HG02759 (cell line): ENCODE measurements at regions not wholly inside any gene's neighbourhood (a gene's known extent, or its start where the extent isn't known, plus 50 kb on each side); places are given as distances from the start of the nearest gene placed in this dataset.
"Not testable (repeated sequence)": the region's sequence is repeated elsewhere in the genome, so short reads cannot be mapped to it uniquely, and the experiment has no call there.

Source experiments
- ATAC-seq: cut with Tn5 transposase; IDR thresholded peaks from one replicate; pipeline ENCODE4 v1.9.1; 2021; ENCODE audit warnings: mild to moderate bottlenecking, moderate library complexity; ENCODE audit not compliant: unreplicated experiment

DNA sequence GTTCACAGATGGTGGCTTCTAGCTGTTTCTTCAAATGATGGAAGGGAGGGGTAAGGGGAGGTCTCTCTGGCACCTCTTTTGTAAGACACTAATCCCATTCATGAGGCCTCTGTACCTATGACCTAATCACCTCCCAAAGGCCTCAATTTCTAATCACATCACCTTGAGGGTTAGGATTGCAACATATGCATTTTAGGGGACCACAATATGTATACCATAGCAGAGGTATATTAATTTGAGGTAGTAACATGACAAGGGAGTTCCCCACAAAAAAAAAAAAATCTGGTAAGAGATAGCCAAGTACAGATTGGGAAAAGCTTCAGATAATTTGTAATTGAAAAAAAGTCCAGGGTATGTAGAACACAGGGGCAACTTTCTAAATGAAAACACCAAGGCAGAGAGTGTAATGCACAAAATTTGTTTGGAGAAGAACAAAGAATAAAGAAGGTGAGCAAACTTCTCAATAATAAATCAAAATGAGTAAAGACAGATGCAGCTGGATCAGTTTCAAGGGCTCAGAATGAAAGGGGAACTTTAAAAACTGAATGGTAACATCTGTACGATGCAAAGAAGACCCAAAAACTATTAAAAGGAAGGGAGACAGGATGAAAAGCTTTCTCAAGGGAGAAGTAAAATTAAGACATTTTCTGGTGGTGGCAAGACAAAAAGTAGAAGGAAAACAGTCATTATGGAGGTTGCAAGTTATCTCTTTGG lies 125.5 kb upstream of the DCN start:
- ATAC-seq = no peak

DNA sequence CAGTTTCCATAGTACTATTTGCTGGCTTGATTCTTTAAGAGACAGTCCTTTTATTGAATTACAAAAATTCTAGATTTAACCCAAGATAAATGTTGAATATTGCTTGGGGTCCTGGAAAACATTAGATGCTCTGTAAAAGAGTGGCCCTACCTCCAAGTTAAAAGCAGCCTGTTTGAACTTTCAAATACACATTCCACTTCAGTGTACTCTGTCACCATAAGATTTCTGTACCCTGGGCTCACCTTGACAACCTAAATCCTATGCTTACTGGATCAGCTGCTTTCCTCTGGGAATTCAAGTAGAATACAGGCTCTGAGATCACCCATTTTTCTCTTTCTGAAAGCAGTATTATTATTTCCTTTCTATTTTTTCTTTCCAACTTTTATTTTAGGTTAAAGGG lies 107.7 kb upstream of the DCN start:
- no peak for ATAC-seq

DNA sequence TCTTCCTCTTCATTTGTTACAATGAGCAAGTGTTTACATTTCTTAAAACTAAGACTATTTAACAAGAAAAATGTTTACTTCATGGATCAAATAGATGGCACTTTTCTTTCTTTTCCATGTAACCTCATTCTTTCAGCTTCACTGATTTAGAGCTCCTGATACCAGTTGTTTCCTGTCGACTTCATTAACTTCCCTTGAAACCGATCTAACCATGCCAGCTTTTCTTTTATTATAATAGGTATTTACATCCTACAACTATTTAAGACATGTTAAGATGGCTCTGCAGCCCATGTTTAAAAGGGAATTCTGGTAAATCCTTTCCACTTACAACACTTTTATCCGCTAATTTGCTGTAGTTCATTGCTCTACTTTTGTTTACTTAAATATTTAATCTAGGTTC lies 107.3 kb upstream of the DCN start:
- no peak for ATAC-seq

DNA sequence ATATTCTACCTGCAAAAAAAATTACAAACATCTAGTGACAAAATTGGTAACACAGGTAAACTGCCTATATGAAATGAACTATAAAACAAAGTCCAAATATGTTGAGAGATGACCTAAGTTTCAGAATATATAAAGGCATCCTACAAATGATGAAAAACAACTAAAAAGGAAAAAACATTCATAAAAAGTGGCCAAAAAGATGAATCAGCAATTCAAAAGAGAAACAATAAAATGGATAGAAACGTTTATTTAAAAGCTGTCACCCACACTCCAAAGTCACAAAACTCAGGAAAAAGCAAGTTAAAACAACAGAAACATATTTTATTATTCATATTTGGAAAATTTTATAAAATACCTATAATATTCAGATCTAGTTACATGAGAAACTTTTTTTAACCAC lies 106.5 kb upstream of the DCN start:
- no peak for ATAC-seq

DNA sequence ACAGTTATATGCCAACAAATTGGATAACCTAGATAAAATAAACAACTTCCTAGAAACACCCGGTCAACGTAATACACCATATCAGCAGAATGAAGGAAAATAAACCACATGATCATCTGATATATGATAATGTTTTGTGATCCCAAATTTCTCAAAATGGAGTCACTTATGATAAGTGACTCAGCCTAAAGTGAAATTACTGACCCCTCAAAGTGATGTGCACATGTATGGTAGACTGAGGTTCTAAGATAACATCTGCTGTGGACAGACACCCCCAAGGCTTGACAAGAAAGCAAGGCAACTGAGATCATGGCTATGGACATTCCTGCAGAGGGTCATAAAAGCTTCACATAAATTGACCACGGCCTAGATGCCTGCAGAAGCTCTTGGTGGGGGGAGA lies 105.1 kb upstream of the DCN start:
- no peak for ATAC-seq

DNA sequence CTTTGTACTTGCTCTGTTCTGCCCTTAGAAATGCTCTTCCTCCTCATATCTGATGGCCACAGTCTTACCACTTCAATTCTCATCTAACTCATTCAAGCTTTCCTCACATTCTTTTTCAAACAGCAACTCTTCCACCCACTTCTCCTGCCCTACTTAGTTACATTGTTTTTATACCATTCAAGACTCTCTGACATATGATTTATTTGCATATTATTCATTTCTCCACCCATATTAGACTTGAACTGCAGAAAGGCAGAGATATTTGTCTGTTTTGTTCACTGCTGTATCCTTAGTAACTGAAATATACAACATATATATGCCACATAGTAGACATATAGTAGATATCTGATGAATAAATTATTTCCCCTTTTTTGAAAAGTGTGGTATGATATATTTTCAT lies 95.5 kb upstream of the DCN start:
- ATAC-seq = no peak

DNA sequence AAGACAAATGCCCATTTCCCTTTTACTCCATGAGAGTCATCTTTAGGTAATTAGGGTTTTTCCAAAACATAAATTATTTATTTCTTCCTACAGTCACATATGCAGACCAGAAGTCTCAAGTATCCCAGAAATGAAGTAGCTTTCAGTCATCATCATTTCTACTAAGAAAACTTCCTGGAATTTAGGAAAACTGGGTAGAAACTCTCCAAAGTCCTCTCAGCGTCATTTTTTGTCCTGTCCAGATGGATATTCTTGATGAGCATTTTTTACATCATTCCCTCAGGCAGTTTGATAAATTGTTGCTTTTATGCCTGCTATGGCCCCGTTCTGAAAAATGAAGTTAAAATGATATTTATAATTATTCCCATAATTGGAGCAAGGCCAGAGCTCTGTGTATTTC lies 93.9 kb upstream of the DCN start:
- no peak for ATAC-seq

DNA sequence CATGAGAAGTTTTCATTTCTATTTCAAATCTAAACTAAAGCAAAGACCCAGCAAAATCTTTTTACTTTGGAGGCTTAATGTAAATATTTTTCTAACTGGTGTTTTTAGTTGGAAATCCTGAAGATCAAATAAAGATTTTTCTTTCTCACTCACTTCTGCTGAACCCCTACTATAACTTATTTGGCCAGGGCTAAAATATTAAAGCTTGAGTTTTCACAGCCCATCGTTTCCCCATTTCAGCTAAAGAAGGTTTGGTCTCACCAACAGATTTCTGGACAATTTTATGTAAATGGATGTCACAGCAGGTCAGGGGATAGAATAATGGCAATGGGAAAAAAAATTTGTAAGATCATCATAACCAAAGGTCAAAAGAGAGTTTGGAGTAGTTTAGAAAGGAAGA lies 92.7 kb upstream of the DCN start:
- ATAC-seq = no peak

DNA sequence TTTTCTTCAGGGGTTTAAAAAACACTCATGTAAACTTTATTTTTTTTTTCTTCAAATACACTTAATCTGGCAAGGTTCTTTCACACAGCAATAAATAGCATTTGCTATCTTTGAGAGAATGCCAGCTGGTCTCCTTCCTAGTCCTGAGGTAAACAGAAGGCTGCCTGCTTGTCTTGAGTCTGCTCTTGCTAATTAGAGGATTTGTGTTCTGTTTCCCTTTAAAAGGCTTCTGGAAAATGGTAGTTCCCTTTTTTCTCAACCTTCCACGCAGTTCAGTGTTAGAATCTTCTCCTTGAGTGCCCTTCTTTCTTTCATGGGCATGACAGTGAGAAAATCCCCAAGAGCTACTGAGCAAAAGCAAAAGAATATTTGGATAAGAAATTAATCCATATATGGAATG lies 92.3 kb upstream of the DCN start:
- ATAC-seq = no peak

DNA sequence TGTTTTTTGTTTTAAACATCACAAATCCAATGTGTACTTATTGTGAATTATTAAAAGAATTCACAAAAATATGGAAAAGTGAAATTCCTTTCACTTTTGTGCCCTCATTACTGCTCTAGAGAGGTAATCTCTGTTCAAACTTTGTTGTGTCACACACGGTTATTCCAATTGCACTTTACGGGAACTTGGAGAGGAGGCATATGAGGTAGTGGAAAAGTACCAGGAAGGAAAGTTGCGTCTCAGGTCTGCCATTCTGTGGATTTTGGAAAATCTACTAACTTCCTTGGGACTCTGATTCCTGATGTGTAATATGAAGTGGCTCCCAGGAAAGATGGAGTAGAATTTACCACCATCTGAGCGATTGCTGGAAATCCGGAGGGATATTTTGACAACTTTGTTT lies 90.9 kb upstream of the DCN start:
- no peak for ATAC-seq

DNA sequence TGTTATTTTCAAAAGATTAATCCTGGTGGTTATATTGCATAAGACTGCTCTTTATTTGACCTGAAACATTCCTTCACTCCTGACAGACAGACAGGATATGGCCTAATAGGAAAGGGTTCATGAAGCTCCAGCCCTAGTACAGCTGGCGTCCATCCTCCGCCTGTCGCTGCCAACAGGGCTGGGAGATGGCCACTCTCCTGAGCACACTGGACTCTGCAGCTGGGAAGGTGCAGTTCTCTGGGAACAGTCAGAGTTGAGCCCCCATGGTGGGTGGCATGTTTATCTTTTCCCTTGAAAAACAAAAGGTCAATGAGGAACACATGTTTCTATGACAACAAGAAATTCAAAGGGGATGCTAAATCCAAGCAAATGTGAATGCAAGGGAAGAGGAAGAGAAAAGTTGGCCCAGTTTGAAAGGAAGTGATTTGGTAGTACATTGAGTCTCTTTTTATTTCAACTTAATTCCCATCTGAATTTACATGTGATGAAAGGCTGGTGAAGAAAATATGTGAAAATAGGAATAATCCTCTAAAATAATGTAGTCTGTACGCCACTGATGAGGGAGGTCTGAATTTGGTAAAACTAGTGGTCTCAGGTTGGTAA lies 89.9 kb upstream of the DCN start:
- no peak for ATAC-seq

DNA sequence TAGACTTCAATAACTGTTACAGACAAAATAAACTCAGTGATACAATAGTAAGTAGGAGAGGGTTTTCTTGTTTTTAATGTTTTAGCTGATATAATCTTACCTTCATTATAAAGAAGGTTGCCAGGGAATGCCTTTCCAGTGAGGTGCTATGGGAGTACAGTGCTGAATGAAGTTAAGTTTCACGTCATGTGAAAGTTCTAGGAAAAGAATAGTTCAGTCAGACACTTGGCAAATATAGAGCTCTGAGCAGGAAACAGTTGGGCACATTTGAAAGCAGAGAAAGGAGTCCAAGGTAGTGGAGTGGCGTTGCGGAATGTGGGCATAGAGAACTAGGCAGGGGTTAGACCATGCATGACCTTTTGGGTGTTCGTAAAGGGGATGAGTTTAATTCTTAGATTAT lies 88.6 kb upstream of the DCN start:
- no peak for ATAC-seq

DNA sequence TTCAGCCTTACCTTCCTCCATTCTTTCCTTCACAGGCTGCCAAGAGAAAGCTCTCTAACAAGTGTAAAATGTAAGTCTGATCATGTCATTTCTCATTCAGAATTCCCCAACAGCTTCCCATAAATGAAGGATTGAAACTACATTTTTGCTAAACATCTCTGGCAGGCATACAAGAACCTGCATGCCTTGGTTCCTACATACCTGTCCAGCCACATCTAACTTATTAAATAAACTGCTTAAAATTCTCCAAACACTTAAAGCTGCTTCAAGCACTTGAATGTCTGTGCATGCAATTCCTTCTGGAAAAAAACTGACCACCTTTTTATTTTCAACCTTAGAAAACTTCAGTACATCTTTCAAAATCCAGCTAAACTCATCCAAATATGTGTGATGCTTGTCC lies 84.4 kb upstream of the DCN start:
- ATAC-seq = no peak

DNA sequence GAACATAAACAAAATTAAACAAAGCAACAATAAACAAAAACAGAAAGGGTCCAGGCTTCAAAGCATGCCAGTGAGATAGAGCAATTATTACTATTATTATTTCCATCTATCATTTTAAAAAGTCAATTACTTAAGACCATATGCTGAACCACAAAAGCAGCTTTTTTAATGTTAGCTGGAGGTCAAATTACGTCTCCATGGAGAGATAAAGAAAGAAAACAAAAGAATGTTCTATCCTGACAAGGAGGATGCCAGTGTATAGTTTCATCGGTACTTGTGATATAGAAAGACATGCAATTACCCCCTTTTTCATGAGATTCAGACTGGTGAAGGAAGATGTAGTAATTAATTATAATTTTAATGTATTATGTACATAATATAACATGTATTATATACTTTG lies 81.6 kb upstream of the DCN start:
- no peak for ATAC-seq

DNA sequence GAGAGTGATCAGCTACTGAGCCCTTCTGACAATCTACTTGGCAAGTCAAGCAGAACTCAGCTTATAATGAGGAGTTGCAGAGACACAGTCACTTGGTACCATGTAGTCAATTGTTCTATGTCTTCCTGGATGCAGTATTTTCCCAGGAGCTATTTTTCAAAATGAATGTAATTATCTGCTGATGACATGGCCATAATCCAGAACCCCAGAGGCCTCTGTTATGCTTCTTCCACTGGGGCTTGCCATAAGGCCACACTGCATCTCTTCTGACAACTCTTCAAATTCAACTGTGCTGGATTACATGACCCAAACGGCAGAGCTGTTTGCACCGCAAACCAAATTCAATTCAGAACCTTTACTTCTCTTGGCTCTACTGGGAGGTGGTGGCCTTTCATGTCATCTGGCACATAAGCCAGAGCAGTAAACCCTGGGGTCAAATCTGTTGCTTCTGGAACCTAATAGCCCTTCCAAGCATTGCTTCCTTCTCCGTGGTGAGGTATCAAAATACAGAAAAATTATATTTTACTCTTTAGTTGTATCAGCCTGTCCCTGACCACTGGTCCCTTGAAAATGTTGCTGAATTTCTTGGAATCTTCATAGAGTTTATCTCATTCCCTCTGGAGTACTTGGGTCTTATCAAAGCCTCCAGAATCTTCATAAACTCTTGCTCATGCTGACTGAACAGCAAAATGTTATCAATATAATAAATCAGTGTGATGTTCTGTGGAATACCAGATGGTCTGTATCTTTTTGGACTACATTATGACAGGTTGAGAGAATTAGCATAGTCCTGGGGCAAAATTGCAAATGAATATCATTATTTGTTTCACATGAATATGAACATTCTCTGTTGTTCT lies 79.4 kb upstream of the DCN start:
- no peak for ATAC-seq

DNA sequence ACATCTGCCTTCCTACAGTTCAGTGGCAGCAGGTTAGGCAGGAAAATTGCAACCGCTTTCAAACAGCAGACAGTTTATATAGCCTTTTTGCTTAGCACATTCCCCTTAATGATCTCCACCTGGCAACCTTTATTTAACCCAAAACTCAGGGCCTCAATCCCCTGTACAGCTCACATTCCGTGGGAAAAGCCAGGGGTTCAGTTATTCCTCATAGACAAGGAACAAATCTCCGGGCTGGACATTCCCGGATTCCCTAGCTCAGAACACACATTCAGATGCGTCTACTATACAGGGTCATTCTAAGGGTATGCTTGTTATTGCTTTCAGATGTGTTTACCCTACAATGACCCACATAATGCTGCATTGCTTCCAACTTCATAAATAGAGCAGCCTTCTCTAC lies 73.8 kb upstream of the DCN start:
- no peak for ATAC-seq

DNA sequence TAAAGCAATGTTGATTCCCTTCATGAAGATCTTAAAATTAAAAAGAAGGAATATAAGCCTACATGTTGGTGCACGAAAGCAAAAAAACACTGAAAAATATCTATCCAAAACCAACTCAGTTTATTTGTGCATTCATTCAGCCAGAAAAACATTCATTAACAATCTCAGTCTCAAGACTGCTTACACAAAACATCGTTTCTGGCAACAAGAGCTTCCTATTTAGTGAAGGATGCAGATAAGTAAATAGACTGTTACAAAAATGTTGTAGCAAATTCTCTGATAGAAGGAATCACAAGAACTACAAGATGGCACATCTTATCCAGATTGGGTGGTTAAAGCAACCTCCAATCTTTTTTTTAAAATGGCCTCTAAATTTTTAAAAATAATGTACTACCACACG lies 69.7 kb upstream of the DCN start:
- no peak for ATAC-seq

DNA sequence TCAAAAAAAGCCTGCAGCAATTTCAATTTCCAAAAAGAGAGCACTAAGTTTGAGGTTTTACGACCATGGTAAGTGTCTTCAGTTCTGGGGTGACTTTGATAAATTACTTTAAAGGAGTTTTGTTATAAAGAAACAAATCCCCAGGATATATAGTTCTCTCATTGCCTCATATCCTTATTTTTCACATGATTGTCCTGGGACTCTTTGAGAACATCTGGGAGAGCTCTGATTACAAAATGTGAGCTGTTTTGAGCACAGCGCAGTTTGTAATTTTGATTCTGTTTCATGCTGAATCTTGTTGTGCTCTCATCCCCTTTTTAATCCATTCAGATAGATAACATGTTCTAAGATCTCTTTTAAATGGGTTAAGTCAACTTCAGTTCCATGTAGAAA lies 67.7 kb upstream of the DCN start:
- no peak for ATAC-seq

DNA sequence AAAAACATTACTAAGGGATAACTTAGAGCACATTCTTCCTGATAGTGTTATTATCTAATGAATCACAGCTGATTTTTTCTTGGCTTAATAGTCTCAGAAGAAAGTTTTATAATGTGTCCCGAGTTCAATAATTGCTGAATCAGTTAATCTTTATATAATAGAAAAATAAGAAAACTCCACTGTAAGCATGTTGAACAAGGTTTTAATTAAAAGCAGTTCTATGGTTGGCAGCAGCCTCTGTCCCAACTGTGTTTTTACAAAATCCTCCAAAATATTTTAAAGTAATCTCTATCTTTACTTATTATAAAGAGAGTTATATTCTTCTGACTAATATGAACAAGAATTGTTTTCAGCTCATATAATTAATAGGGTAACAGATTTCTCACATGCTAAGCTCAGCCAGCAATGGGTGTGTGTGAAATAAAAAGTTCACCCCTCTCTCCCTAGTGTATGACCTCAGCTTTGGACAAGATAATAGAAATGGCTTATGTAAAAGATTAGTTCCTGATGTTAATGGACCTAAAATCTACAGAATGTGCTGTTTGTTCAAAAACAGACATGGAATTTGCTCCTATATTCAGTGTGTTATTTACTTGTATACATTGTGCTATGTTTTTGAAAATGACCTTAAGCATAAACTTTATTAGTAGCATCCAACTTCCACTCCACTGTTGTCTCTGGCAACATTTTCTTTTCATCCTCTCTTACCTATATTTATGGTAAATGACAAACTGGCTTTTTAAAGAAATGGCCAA lies 67.1 kb upstream of the DCN start:
- no peak for ATAC-seq

DNA sequence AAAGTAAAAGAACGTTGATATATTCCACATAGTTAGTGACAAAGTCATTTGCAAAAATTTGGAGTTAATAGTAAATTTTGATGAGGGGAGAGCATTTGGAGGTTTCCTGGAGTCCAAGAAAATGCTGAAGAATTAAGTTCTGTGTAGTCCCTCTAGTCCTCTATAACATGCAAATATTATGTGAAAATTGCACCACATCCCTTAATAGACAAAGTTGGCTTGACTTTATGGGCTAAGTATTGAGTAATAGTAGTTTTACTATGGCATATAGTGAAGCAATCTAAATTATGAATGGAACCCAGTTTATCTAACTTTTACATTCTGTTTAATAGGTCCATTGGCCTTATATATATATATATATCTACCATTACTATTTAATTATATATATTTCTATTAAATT lies 66.4 kb upstream of the DCN start:
- ATAC-seq = no peak

DNA sequence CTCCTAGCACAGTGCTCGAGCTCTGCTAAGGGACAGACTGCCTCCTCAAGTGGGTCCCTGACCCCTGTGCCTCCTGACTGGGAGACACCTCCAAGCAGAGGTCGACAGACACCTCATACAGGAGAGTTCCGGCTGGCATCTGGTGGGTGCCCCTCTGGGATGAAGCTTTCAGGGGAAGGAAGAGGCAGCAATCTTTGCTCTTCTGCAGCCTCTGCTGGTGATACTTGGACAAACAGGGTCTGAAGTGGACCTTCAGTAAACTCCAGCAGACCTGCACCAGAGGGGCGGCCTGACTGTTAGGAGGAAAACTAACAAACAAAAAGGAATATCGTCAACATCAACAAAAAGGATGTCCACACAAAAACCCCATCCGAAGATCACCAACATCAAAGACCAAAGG lies 60.6 kb upstream of the DCN start:
- ATAC-seq = not testable (repeated sequence)

DNA sequence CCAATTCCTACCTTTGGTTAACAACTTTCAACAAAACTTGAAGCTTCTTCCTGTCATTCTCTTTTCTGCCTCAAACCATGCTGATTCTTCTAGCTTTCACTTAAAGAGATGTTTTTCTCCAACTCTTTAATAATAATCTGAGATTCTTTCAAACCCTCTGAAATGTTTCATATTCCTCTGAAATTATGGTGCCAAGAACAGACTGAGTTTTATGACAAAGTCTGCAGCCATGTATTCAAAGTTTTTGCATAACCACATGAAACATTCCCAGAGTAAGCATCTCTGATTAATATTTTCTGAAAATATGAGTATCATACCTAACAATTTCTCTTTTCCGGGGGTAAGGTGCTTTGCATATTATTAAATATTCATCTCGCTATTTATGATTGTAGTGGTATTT lies 59.1 kb upstream of the DCN start:
- no peak for ATAC-seq
